Adipocyte (in vitro differentiated cells): ENCODE measurements at regions not wholly inside any gene's neighbourhood (a gene's known extent, or its start where the extent isn't known, plus 50 kb on each side); places are given as distances from the start of the nearest gene placed in this dataset.
"Not testable (repeated sequence)": the region's sequence is repeated elsewhere in the genome, so short reads cannot be mapped to it uniquely, and the experiment has no call there.

Source experiments
- DNase-seq: peaks from one replicate; pipeline ENCODE4 v3.0.0-alpha.2; 2015; ENCODE audit warnings: low read depth
- H3K27me3 ChIP-seq: replicated peaks from 2 replicates; pipeline ENCODE4 v1.7.0; 2013; ENCODE audit warnings: mild to moderate bottlenecking, low read length, moderate library complexity; ENCODE audit not compliant: control insufficient read depth, insufficient read depth
- H3K36me3 ChIP-seq: 2 replicates; pipeline ENCODE4 v1.7.0; 2013; ENCODE audit warnings: low read length, mild to moderate bottlenecking, moderate library complexity; ENCODE audit not compliant: control insufficient read depth, insufficient read depth, severe bottlenecking
- H3K4me1 ChIP-seq: 2 replicates; pipeline ENCODE4 v1.7.0; 2013; ENCODE audit warnings: mild to moderate bottlenecking, low read length, moderate library complexity; ENCODE audit not compliant: control insufficient read depth, insufficient read depth
- H3K4me3 ChIP-seq: 2 replicates; pipeline ENCODE4 v1.7.0; 2013; ENCODE audit warnings: mild to moderate bottlenecking, low read length, moderate library complexity
- H3K9ac ChIP-seq: 2 replicates; pipeline ENCODE4 v1.7.0; 2013; ENCODE audit warnings: mild to moderate bottlenecking, low read length, moderate library complexity
- H3K9me3 ChIP-seq: 2 replicates; pipeline ENCODE4 v1.7.0; 2013; ENCODE audit warnings: mild to moderate bottlenecking, low read length, moderate library complexity; ENCODE audit not compliant: control insufficient read depth

- DNase-seq = no peak
- Histone ChIP-seq H3K27me3 (no peaks in the 10 kb centered on the region), H3K36me3 (no peaks in the 10 kb centered on the region), H3K9me3 (no peaks in the 10 kb centered on the region), H3K4me3 (no peak overlapping the region), H3K4me1 (no peaks in the 10 kb centered on the region), H3K9ac (no peak overlapping the region)
Observed at GRCh38 chr2:144905956-144906355, 386.0 kb upstream of the ZEB2 start.

- H3K9ac ChIP-seq = no peak overlapping the region
- no peak overlapping the region for H3K4me3 ChIP-seq
- H3K9me3 ChIP-seq = no peaks in the 10 kb centered on the region
- H3K36me3 ChIP-seq = no peaks in the 10 kb centered on the region
- no peaks in the 10 kb centered on the region for H3K27me3 ChIP-seq
- no peak for DNase-seq
- no peaks in the 10 kb centered on the region for H3K4me1 ChIP-seq
Observed at GRCh38 chr2:144904612-144905011, 384.7 kb upstream of the ZEB2 start.

- H3K4me1 ChIP-seq, H3K9me3 ChIP-seq, H3K36me3 ChIP-seq, H3K9ac ChIP-seq, H3K4me3 ChIP-seq, H3K27me3 ChIP-seq, DNase-seq: not testable (repeated sequence)
Observed at GRCh38 chr2:144903045-144903444, 383.1 kb upstream of the ZEB2 start.

GRCh38 chr2:144901386-144901785 lies 381.5 kb upstream of the ZEB2 start:
- not testable (repeated sequence) for H3K4me1 ChIP-seq, H3K36me3 ChIP-seq, H3K4me3 ChIP-seq, DNase-seq, H3K9ac ChIP-seq, H3K9me3 ChIP-seq, H3K27me3 ChIP-seq

- no peak overlapping the region for H3K4me3 ChIP-seq
- DNase-seq = no peak
- no peaks in the 10 kb centered on the region for H3K27me3 ChIP-seq
- H3K9me3 ChIP-seq = no peaks in the 10 kb centered on the region
- no peaks in the 10 kb centered on the region for H3K36me3 ChIP-seq
- H3K9ac ChIP-seq = no peak overlapping the region
- no peaks in the 10 kb centered on the region for H3K4me1 ChIP-seq
Observed at GRCh38 chr2:144896341-144896740, 376.4 kb upstream of the ZEB2 start.

- H3K4me3 ChIP-seq = no peak overlapping the region
Observed at GRCh38 chr2:144894612-144895599, 375.0 kb upstream of the ZEB2 start.

GRCh38 chr2:144893464-144893863 lies 373.5 kb upstream of the ZEB2 start:
- no peaks in the 10 kb centered on the region for H3K9me3 ChIP-seq
- no peak overlapping the region for H3K9ac ChIP-seq
- H3K36me3 ChIP-seq = no peaks in the 10 kb centered on the region
- no peak overlapping the region for H3K4me3 ChIP-seq
- H3K4me1 ChIP-seq = peaks cover 3% of the 10 kb centered on the region
- H3K27me3 ChIP-seq = no peaks in the 10 kb centered on the region
- no peak for DNase-seq

More at GRCh38 chr2:144894612-144895599, 375.0 kb upstream of the ZEB2 start:
- Histone ChIP-seq H3K27me3 (no peaks in the 10 kb centered on the region), H3K9me3 (no peaks in the 10 kb centered on the region), H3K36me3 (no peaks in the 10 kb centered on the region), H3K9ac (no peak overlapping the region), H3K4me1 (peaks cover 3% of the 10 kb centered on the region)
- DNase-seq = no peak

GRCh38 chr2:144890828-144891227 lies 370.9 kb upstream of the ZEB2 start:
- peak; percentile 36 for DNase-seq
- no peaks in the 10 kb centered on the region for H3K36me3 ChIP-seq
- H3K4me1 ChIP-seq = peaks cover 3% of the 10 kb centered on the region
- no peak overlapping the region for H3K4me3 ChIP-seq
- H3K27me3 ChIP-seq = no peaks in the 10 kb centered on the region
- H3K9me3 ChIP-seq = no peaks in the 10 kb centered on the region
- H3K9ac ChIP-seq = no peak overlapping the region

- H3K36me3 ChIP-seq = no peaks in the 10 kb centered on the region
Observed at GRCh38 chr2:144889348-144889747, 369.4 kb upstream of the ZEB2 start.

GRCh38 chr2:144886862-144887261 lies 366.9 kb upstream of the ZEB2 start:
- no peaks in the 10 kb centered on the region for H3K36me3 ChIP-seq
- peaks cover 3% of the 10 kb centered on the region for H3K4me1 ChIP-seq
- no peak overlapping the region for H3K9ac ChIP-seq
- no peak for DNase-seq
- no peak overlapping the region for H3K4me3 ChIP-seq
- no peaks in the 10 kb centered on the region for H3K27me3 ChIP-seq
- no peaks in the 10 kb centered on the region for H3K9me3 ChIP-seq

More at GRCh38 chr2:144889348-144889747, 369.4 kb upstream of the ZEB2 start:
- Histone ChIP-seq H3K9ac (no peak overlapping the region), H3K27me3 (no peaks in the 10 kb centered on the region), H3K9me3 (no peaks in the 10 kb centered on the region), H3K4me1 (peaks cover 3% of the 10 kb centered on the region), H3K4me3 (no peak overlapping the region)
- no peak for DNase-seq

- no peaks in the 10 kb centered on the region for H3K27me3 ChIP-seq
- no peak overlapping the region for H3K4me3 ChIP-seq
- no peak overlapping the region for H3K9ac ChIP-seq
Observed at GRCh38 chr2:144877893-144878292, 358.0 kb upstream of the ZEB2 start.

More at GRCh38 chr2:144877893-144878292, 358.0 kb upstream of the ZEB2 start:
- no peaks in the 10 kb centered on the region for H3K9me3 ChIP-seq
- DNase-seq = no peak
- no peaks in the 10 kb centered on the region for H3K36me3 ChIP-seq
- peaks cover 23% of the 10 kb centered on the region for H3K4me1 ChIP-seq
